Body of pancreas (tissue), 4 donors: ENCODE measurements at regions not wholly inside any gene's neighbourhood (a gene's known extent, or its start where the extent isn't known, plus 50 kb on each side); places are given as distances from the start of the nearest gene placed in this dataset.

ENCODE experiments used
- CTCF ChIP-seq, 7 experiments: fragments of 450-650 bp in 4 of 7; fragments of 200-600 bp in 3 of 7; sonication (generic) in 3 of 7; IDR thresholded peaks; one replicate each; pipeline ENCODE4 v1.5.1; 2016 to 2019; ENCODE audit warnings: antibody characterized with exemption in 7 of 7
- POLR2A ChIP-seq, 3 donors: fragments of 450-650 bp; IDR thresholded peaks; one replicate each; pipeline ENCODE4 v1.6.1; 2016; ENCODE audit warnings: antibody characterized with exemption in 3 of 3, mild to moderate bottlenecking in 2 of 3

DNA sequence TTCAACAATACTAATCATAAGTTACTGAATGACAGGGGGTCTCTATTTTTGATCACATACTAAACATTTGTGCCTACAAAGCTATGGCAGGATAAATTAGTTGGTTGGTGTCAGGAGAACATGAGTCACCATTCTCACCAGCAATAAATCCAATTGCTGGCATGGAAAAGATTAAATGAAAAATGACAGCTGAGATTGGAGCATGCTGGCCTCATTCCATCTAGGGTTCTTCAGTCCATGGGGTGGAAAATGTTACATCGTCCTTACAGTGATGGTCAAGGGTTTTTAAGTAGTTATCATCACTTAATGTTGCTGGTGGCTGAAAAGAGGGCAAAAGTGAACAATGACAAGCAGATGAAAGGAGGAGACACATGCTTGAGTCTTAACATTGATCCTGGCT lies 180.1 kb upstream of the BCL6 start:
- TF ChIP-seq CTCF (IDR thresholded peaks at IDR 0.05) (no peak), POLR2A (IDR thresholded peaks at IDR 0.05) (no peak)
